GM21367 (cell line): ENCODE measurements at regions not wholly inside any gene's neighbourhood (a gene's known extent, or its start where the extent isn't known, plus 50 kb on each side); places are given as distances from the start of the nearest gene placed in this dataset.

Experiments
- ATAC-seq: cut with Tn5 transposase; IDR thresholded peaks from one replicate; pipeline ENCODE4 v1.9.1; 2021; ENCODE audit not compliant: unreplicated experiment

- ATAC-seq, result no peak
Observed at GRCh38 chr11:82384308-82384707, 349.4 kb downstream of the FAM181B start.

- no peak for ATAC-seq
Observed at GRCh38 chr11:82373781-82374542, 359.7 kb downstream of the FAM181B start.

GRCh38 chr11:82365351-82365750 lies 368.3 kb downstream of the FAM181B start:
- no peak for ATAC-seq

- no peak for ATAC-seq
Observed at GRCh38 chr11:82356316-82356715, 377.3 kb downstream of the FAM181B start.

- no peak for ATAC-seq
Observed at GRCh38 chr11:82355313-82355823, 378.3 kb downstream of the FAM181B start.

GRCh38 chr11:82326853-82327252 lies 406.8 kb downstream of the FAM181B start:
- no peak for ATAC-seq

GRCh38 chr11:82321206-82321605 lies 412.5 kb downstream of the FAM181B start:
- no peak for ATAC-seq

- no peak for ATAC-seq
Observed at GRCh38 chr11:82315093-82315492, 418.6 kb downstream of the FAM181B start.

- no peak for ATAC-seq
Observed at GRCh38 chr11:82308979-82309378, 424.7 kb downstream of the FAM181B start.

- no peak for ATAC-seq
Observed at GRCh38 chr11:82305123-82305522, 428.5 kb downstream of the FAM181B start.

GRCh38 chr11:82303671-82304070 lies 430.0 kb downstream of the FAM181B start:
- ATAC-seq, result no peak

- ATAC-seq, result no peak
Observed at GRCh38 chr11:82288471-82288870, 445.2 kb downstream of the FAM181B start.

- no peak for ATAC-seq
Observed at GRCh38 chr11:82270870-82271269, 462.8 kb downstream of the FAM181B start.

- ATAC-seq, result no peak
Observed at GRCh38 chr11:82268627-82269026, 465.0 kb downstream of the FAM181B start.

GRCh38 chr11:82267186-82267585 lies 466.5 kb downstream of the FAM181B start:
- no peak for ATAC-seq

GRCh38 chr11:82261367-82261766 lies 472.3 kb downstream of the FAM181B start:
- ATAC-seq, result no peak

GRCh38 chr11:82250047-82250446 lies 483.6 kb downstream of the FAM181B start:
- ATAC-seq, result no peak

GRCh38 chr11:82246926-82247325 lies 486.7 kb downstream of the FAM181B start:
- ATAC-seq, result no peak

GRCh38 chr11:82239498-82239897 lies 494.2 kb downstream of the FAM181B start:
- ATAC-seq, result no peak

- no peak for ATAC-seq
Observed at GRCh38 chr11:82234256-82234655, 499.4 kb downstream of the FAM181B start.

- no peak for ATAC-seq
Observed at GRCh38 chr11:82233201-82233600, 500.5 kb downstream of the FAM181B start.

- ATAC-seq, result no peak
Observed at GRCh38 chr11:82229341-82229740, 504.3 kb downstream of the FAM181B start.

GRCh38 chr11:82225930-82226329 lies 507.7 kb downstream of the FAM181B start:
- ATAC-seq, result no peak
